HG03439 (cell line): ENCODE measurements at regions not wholly inside any gene's neighbourhood (a gene's known extent, or its start where the extent isn't known, plus 50 kb on each side); places are given as distances from the start of the nearest gene placed in this dataset.
"Not testable (repeated sequence)": the region's sequence is repeated elsewhere in the genome, so short reads cannot be mapped to it uniquely, and the experiment has no call there.

ENCODE experiments used
- ATAC-seq: cut with Tn5 transposase; IDR thresholded peaks from one replicate; pipeline ENCODE4 v1.9.1; 2021; ENCODE audit warnings: mild to moderate bottlenecking, moderate library complexity; ENCODE audit not compliant: unreplicated experiment

GRCh38 chrX:37904833-37905232 lies 57.5 kb upstream of the DYNLT3 start:
- no peak for ATAC-seq

- ATAC-seq, result no peak
Measured at GRCh38 chrX:37905436-37906147, 58.2 kb upstream of the DYNLT3 start.

DNA sequence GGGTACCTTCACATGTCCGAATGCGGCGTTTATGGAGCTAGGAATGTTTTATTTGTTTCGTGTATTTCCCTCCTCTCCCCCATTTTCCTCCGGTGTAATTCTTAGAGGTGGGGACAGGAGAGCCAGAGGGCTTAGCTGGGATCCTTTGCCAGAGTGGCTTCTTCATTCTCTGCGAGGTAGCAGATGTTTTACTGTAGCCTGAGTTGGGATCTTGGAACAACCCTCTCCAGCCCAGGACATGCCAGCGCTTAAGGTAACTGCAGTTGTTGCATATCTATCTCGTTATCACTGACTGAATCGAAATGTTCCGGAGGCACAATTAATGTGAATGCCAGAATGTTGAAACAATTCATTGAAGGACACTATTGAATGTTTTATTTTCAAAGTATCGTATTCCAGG lies 59.0 kb upstream of the DYNLT3 start:
- no peak for ATAC-seq

DNA sequence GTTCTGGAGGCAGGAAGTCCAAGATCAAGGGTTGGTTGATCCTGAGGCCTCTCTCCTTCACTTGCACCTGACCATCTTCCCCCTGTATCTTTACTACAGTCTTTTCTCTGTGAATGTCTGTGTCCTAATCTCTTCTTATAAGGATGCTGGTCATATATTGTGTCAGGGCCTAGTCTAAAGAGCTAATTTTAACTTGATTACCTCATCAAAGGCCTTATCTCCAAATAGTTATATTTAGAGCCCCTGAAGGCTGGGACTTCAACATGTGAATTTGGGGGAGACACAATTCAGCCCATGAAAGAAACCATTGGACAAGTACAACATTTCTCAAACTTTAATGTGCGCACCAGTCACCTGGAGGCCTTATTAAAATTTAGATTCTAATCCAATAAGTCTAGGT lies 62.8 kb upstream of the DYNLT3 start:
- ATAC-seq, result no peak

DNA sequence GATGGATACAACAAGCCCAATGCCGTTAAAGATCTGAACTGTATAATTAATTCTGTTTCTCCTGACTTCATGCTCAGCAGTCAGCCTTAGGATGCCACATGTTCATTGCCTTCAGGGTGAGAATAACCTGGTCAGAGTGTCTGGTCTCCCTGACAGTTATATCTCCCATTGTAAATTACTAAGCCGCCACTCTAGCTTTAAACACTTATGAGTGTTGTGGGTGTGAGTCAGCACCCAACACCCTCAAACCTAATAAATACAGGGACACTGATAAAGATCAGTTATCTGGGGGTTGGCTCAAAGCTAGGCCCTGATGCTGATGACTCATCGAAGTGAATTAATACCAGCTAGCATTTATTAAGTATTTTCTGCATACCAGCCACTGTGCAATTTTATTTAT lies 64.9 kb upstream of the DYNLT3 start:
- ATAC-seq, result no peak

GRCh38 chrX:37912777-37913176 lies 65.4 kb upstream of the DYNLT3 start:
- ATAC-seq, result no peak

- no peak for ATAC-seq
Measured at GRCh38 chrX:37918168-37918567, 70.8 kb upstream of the DYNLT3 start.

DNA sequence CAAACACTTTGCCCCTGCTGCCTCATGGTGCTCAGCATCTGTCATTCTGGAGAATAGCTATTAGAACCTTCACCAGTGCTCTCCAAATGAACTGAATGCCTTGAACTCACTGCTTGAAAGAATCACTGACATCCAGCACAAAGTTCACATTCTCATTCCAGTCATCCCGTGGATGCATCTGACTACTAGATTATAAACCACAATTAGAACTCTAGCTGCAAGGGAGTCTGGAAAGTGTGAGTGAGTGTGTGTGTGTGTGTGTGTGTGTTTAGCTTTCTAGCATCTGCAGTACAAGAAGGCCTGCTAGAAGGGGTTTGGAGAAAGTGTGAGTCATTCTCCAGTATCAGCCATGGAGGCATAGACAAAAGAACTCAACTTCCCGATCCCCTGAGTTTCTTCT lies 71.3 kb upstream of the DYNLT3 start:
- no peak for ATAC-seq

- ATAC-seq, result no peak
Measured at GRCh38 chrX:37921758-37922157, 74.4 kb upstream of the DYNLT3 start.

- ATAC-seq, result no peak
Measured at GRCh38 chrX:37922928-37923327, 75.6 kb upstream of the DYNLT3 start.

- ATAC-seq, result not testable (repeated sequence)
Measured at GRCh38 chrX:37925761-37926160, 78.4 kb upstream of the DYNLT3 start.

- ATAC-seq, result peak; percentile 59
Measured at GRCh38 chrX:37926700-37927099, 79.3 kb upstream of the DYNLT3 start.

- ATAC-seq, result no peak
Measured at GRCh38 chrX:37942170-37942569, 64.2 kb upstream of the SYTL5 start.

DNA sequence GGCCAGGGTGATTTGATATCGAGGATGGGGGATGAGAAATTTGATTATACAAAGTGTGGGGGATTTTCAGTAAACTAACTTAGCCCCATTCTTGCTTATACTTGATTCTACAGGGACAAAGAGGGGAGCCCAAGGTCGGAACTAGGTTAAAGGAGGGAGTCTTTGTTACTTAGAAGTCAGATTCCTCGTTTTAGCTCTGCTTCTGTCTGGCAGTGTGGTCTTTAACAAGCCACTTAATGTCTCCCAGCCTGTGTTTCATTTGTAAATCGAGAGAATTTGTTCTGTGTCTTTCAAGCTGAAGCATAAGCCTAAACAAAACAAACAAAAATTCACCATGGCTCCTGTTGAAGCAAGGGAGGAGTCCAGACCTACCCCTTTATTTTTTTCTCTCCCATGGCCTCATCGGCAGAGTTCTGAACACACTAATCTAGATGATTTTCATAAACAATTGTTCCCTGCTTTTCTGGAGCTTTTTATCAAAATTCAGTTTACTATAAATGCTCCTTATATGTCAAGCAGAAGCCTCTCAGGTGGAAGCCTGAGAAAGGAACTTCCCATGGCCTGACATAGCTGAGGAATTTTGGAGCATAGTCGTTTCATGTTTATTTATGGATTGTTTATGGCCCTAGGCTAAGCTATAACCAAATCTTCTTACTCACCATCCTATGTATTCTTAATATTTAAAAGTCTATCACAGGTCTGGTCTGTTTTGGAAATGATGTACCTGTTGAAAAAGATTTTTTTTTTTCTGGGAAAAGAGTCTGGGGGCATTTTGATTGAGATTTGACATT lies 62.6 kb upstream of the SYTL5 start:
- ATAC-seq, result no peak

- ATAC-seq, result no peak
Measured at GRCh38 chrX:37946197-37946596, 60.2 kb upstream of the SYTL5 start.

- no peak for ATAC-seq
Measured at GRCh38 chrX:37955273-37955672, 51.1 kb upstream of the SYTL5 start.

DNA sequence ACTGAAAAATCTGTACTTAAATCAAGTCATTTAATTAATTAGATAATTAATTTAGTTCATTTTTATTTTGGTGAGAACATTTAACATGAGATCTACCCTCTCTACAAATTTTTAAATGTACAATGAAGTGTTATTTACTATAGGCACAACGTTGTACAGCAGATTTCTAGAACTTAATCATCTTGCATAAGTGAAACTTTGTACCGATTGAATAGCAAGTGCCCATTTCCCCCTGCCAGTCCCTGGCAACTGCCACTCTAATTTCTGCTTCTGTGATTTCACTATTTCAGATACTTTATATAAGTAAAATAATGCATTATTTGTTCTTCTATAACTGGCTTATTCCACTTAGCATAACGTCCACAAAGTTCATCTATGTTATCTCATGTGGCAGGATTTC lies 50.1 kb upstream of the SYTL5 start:
- no peak for ATAC-seq
